ENCODE measurements at regions not wholly inside any gene's neighbourhood (a gene's known extent, or its start where the extent isn't known, plus 50 kb on each side); places are given as distances from the start of the nearest gene placed in this dataset.

DNA sequence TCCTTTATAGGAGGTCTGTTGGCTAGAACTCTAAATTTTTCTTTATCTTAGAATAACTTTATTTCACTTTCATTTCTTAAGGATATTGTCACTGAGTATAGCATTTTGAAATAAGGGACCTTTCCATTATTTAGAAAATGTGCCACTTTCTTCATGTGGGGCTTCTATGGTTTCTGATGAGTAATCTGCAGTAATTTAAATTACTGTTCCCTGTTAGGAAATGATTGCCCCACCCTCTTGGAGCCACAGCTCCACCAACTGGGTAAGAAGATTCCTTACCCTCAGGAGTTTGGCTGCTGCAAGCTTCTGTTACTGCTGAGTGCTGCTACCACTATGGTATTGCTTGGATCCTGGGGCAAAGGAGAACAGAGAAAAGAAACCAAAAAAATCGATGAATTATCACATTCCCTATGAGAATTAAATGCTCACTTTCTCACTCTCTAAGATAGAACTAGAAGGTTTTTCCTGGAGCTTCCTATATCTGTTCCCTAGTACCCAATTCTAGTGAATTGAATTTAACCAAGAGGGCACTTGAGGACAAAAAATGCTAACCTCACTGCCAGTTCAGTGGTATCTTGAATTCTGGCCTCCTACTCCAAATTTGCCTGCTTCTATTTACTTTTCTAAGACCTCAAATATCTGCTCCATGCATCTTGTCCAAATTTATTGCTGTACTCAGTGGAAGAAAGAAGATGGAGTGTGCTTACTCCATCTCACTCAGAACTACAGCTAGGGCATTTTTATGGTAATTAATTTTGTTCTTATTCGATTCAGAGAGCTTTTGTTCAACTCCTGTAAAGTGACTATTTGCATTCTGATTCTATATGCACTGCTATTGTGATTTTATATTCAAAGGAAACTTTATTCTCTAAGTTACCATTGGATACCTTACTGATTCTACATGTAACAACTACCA lies 2111.3 kb downstream of the MAT2B start:
- no peak for DNase-seq

DNA sequence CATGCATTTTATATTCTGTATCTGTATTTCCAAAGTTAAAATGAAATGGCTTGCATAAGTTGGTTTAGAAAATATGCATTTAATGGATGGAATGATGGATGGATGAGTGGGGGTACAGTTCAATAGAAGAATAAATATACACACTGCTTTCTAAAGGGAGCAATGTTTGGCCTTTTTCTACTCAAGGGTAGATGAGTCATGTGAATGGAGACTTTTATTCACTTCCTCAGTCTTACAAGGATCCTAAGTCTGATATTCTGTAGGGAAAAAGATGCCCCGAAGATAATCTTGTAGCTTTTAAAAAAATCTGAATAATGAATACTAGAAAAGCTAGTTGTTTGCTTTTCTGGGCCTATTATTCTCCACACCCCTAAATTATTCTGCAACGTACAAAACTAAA lies 2112.1 kb downstream of the MAT2B start:
- DNase-seq, result no peak

DNA sequence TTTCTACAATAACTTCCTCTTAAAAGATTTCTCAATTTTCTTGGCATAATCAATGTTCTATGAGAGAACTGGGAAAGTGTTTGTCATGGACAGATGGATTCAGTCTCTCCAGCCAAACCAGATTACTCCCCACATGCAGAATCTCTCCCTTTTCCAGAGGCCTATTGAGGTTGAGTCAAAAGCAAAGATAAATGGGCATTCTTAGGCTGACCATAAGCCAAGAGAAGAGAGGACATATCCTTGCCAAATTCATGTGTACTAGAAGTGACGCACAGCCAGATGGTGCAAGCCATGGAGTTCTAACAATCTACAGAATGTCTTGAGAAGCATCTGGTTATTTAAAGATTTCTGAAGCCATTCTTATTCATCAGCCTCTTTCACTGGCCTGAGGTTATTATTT lies 2115.0 kb downstream of the MAT2B start:
- peak; percentile 8 for DNase-seq

DNA sequence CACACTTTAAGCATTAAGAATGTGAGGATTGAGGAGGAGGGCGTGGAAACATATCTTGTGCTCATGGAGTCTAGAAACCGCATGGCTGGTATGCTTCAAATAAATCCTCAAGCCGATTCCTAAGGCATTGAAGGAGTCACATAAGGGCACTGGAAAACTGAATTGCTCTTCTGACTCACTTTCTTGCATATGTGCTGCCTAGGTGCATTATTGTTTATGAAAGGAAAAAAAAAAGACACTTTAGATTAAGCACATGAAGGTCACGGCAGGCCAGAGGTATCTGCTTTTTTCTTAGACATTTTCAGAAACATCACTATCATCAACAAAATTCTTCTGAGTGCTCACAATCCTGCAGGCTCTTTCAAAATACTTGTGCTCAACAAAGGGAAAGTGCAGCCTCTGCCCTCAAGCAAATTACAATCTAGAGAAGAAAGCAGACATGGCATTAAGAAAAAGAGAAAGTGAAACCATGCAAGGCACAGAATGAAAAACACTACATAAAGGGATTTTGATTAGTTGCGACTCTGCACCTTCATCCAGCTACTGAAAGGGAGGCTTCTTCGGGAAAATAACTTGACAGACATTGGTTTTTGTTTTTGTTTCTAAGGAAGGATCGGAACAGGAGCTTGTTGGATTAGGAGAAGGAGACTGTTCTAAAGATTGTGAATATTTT lies 2117.6 kb downstream of the MAT2B start:
- DNase-seq, result no peak

DNA sequence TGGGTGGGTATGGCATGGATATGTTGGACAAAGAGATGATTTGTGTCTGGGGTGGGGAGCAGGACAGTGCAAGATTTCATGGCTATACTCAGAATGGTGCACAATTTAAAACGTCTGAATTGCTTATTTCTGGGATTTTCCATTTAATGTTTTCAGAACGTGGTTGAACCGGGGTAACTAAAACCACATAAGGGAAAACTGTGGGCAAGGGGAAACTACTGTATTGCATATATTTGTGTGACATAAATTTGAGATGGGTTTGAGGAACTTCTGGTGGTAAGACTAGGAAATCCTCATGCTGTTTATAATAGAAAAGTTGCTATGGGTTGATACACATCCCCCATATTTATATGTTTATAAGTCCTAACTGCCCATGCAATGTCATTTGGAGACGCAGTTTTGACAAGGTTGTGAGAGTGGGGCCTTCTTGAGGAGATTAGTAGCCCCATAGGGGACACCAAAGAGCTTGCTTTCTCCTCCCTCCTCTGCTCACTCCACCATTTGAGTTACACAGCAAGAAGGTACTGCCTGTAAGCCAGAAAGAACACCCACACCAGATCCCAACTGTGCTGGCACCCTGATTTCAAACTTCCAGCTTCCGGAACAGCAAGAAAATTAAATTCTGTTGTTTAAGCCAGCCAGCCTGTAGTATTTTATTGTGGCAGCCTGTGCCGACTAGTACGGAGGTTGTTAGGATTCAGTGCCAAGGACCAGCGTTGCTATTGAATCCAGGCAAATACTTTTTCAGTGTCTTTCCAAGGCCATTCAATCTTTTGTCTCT lies 2118.9 kb downstream of the MAT2B start:
- DNase-seq, result no peak

DNA sequence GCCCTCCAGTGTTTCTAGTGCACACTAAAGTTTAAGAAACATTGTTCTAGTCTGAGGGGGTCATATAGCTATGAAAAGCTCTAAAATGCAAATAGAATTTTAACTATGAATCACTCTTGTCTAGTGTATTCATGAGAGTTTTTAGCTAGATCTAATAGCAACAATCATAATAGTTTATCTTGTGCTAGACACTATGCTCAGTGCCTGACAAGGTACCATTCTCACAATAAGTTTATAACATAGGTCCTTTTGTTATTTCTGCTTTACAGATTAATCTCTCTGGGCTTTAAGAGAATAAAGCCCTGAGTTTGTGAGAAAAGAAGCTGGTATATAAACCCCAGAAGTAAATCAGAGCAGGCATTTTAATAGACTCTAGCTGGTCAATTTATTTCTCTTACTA lies 2120.7 kb downstream of the MAT2B start:
- no peak for DNase-seq

DNA sequence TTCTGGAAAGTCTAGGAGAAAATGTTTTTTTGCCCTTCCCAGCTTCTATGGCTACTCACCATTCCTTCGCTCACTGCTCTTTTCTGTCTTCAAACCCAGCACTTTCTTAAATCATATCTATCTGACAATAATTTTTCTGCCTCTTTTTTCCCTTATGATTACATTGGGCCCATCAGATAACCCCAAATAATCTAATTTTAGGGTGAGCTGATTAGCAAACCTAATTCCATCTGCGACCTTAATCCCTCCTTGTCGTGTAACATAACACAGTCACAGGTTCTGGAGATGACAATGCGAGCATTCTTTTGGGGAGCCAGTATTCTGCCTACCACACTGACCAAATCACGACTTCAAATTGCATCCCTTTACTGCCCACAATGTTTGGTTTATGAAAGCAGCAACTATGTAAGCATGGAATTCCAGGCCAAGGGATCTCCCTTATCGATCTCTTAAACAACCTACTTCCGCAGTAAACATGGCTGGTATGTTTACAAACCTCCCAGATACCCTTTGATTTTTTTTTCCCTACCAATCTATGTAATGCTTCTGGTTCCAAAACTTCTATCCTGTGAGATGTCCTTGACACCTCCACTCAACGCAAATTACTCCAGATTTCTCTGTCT lies 2122.2 kb downstream of the MAT2B start:
- no peak for DNase-seq

DNA sequence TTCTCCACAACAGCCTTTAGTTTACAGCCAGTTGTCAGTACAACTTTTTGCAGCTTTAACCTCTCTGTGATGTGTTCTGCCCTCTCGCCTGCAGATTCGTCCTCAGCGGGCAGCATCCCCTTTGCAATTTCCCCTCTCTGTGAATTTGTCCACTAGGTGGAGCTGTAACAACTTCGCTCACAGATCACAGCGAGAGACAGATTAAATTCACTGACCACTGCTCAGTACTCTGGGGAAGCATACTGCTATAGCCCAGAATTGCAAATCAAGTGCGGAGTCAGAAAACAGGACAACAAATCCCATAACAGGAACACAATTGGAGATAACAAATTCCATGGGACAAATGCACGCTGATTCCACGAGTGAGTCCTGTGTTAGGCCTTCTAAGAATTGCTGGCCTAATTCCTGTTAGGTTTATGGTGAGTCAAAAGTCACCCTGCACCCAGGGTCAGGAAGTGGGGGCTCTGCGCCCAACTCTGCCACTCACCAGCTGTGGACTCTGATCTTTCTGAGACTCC lies 2124.9 kb downstream of the MAT2B start:
- peak; percentile 65 for DNase-seq

DNA sequence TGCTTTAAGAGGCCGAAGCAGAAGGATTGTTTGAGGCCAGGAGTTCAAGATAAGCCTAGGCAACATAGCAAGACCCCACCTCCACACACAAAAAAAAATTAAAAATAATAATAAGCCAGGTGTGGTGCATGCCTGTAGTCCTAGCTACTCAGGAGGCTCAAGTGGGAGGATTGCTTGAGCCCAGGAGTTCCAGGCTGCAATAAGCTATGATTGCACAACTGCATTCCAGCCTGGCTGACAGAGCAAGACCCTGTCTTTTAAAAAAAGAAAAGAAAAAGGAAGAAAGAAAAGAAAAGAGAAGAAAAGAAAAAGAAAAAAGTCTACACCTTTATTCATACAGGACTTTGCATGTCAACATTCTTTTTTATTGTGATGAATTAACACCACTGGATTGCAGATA lies 2125.8 kb downstream of the MAT2B start:
- no peak for DNase-seq

DNA sequence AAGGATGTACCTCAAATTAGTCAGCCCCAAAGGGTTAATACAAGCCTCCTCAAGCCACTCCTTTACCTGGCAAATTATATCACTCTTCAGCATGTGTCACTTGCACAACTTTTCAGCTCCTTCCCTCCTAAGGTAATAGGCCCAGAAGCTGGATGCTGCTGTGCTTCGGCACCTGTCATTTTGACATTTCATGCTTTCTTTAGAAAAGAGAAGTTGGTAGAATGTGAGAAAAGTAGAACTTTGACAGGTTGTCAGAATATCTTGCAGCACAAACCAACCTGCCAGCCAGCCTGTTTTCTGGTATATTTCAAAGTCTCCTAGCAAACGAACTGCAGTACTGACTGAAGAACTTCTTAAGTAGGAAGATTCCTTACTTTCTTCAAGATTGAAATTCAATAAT lies 2136.9 kb downstream of the MAT2B start:
- DNase-seq, result no peak

DNA sequence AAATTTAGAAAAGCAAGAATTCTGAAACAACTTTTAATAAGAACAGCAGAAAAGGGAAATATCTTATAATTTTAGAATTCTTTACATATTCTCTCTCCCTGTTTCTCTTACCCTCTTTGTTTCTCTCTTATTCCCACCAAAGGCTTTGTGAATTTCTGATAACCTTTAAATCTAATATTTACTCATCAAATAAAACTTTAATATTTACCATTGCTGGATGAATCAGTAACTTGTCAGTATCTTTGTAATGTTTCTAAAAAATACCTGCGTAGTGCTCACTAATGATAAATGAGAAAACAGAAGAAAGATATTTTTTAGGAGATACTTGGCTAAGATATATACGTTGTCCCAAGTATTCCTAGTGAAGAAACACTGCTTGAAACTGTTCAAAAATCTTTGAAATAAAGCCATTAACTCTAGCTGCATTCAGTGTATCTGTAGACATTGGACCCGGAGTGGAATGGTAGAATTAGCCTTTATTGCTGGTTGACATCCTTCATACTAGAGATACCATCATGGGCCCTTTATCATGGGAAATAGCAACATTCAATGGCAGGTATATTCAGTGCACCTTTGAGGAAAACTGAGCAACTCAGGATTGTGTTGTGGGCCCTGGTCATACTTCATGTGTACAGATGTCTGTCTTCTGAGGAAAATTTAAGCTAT lies 2160.4 kb downstream of the MAT2B start:
- no peak for DNase-seq

DNA sequence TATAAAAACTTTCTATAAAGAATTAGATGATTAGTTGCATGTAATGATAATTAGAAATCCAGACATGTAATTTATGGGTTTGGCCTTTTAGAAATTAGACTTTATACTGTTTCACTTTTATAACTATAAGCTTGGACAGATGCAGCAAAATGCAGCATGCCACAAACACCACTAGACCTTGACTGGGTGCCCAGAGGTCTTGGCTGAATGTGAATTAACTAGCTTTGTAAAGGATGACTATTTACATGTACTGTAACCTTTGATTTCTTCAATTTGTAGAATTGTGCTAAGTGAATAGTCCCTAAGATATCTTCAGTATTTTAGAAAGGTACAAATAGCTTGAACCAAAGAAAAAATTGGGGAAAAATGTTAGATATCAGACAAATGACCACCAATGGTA lies 2168.1 kb downstream of the MAT2B start:
- no peak for DNase-seq

DNA sequence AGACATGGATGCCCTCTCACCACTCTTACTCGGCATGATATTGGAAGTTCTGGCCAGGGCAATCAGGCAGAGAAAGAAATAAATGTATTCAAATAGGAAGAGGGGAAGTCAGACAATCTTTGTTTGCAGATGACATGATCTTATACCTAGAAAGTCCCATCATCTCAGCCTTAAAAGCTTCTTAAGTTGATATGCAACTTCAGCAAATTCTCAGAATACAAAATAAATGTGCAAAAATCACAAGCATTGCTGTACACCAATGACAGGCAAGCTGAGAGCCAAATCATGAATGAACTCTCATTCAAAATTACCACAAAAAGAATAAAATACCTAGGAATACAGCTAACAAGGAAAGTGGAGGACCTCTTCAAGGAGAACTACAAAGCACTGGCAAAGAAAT lies 2190.4 kb downstream of the MAT2B start:
- DNase-seq, result no peak

DNA sequence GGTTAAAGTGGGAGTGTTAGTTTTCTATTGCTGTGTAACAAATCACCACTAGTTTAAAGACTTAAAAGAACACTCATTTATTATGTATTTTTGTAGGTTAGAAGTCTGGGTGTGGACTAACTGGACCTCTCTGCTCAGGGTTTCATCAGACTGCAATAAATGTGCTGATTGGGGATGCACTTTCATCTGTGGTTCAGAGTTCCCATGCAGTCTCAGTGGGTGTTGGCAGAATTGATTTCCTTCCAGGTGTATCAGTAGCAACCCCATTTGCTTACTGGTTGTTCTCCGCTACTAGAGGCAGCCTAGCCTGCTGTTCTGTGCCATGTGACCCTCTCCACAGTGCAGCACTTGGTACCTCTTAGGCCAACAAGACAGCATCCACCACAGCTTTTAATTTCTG lies 2200.5 kb downstream of the MAT2B start:
- no peak for DNase-seq

DNA sequence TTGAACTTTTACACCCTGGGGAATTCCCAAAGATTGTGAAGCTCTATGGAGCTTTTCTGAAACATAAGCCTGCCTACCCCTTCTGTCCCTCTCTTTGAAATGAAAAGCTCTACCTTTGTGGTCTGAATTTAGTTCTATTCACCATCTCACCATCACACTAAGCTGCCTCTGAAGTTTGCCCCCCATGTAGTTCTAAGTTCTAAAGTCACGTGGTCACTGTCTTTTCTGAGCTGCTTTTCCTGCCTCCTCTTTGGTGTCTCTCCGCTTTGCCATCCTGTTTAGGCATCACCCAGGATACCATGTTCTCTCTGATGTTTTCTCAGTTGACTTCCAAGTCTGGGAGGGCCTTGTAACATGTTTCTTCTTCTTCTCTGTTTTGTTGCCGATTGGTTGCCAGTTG lies 2206.6 kb downstream of the MAT2B start:
- DNase-seq, result no peak

DNA sequence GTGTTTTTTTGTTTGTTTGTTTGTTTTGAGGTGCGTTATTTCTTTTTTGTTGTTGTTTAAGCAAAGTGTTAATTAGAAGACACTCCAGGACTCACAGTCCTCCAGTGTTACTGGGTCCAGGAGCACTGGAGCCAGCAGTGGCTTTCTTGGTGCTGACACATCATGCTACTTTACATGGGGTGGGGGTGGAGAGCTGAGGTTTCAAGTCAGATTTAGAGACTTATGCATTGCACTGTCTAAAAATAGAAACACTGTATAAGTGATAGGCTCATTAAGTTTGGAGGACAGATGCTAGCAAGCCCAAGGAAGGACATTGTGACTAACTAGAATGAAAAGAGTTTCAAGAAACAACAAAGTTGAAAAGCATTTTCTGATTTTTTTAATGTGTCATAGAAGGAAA lies 2209.2 kb downstream of the MAT2B start:
- no peak for DNase-seq

DNA sequence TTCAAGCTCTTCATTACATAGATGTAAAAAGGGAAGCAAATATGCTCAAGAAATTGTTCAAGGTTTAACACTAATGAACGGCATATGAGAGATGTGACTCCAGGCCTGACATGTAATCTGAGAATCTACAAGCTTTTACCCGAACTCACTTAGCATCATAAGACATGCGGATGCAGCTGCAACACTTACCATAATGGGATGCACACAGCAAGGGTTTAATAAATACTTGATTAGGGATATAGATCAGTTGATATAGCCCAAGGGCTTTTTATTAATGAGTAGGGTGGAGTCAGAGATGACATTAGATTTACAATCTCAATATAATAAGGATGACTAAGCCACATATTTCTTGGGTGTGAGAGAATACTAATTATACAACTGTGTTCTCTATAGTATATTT lies 2215.5 kb downstream of the MAT2B start:
- DNase-seq, result no peak

DNA sequence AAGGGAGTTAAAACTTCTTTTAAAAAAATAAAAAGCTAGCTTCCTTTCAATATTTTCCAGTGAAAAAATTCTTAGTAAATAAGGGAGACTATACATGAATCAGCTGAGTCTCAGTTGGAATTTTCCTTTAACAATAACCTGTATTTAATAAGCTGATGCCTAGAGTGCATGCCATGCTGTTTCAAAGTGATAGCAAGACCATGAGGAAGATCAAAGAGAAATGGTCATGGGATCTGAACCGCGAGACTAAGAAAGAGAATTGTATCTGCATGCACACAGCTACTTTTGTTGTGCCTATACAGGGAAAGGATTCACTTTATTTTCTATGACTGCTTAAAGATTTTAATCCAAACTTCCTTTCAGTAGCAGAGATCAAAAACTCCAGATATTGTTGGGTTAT lies 2217.0 kb downstream of the MAT2B start:
- no peak for DNase-seq

DNA sequence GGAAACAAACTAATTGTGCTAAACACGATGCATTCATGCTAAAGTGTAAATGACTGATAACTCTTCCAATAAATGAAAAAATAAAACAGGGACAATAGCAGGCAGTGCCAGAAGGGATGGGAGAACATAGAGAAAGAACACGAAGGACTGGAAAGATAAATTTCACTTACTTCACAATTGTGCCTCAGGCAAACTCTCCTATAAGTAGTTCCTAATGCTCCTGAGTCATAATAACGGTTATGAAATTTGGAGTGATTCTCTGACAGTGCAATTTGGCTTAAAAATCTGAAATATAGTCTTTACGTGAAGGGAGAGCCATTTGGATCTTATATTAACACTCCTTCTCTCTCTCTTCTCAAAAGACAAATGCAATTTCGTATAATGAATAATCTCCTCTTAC lies 2218.5 kb downstream of the MAT2B start:
- no peak for DNase-seq

DNA sequence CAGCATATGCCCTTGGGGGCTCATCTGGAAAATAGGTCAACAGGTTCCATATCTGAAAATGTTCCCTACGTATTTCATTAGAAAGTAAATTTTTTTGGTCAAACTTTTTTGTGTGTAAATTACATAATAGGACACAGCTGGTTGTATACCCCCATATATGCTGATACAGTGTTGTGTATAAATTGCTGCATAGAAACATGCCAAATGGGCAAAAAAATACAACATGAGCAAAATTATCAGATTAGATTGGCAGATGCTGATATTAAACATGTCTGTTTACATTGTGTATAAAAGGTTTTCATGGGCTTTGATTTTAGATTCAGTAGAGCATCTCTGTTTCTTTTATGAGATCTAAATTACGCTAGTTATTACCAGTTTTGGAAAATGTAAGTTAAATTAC lies 2223.0 kb downstream of the MAT2B start:
- DNase-seq, result no peak

DNA sequence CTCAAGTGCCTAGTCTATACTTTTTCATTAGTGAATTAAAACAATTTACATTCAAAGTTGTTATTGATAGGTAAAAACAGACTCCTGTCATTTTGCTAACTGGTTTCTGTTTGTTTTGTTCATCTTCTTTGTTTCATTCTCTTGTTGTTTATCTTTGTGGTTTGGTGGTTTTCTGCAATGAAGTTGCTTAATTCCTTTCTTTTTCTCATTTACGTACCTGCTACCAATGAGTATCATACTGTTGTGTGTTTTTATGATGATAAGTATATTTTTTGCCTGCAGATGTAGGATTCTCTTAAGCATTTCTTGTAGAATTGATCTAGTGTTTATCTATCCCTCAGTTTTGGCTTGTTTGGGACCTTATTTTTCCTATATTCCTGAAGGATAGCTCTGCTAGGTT lies 2230.0 kb downstream of the MAT2B start:
- no peak for DNase-seq

DNA sequence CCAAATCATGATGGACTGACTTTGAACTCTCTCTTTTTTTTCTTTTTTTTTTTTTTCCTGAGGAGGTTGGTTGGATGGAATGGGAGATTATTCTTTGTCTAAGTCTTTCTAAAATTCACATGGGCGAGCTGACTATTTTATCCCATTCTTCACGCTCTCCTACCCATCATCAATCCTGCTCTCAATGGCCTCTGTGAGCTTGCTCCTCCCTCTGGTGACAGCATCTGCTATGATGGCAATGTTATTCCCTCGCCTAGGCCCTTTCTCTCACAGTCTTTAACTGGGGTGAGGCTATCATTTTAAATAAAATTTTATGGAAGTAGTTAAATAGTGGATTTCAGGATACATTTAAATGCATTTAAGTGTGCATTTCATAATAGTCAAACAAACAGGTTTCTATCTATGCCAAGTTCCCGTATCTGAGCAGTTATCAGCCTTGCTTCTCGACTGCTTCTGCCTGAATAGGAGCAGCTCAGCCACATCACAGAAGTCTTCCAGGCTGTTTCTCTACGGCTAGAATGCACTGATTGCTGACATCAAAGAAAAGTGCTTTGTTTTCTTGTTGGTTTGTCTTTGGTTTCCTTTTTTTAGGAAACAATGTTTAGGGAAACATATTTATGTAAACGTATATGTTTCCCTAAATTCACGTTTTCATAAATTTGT lies 2233.8 kb downstream of the MAT2B start:
- DNase-seq, result no peak
